Myocyte (in vitro differentiated cells): ENCODE measurements at regions not wholly inside any gene's neighbourhood (a gene's known extent, or its start where the extent isn't known, plus 50 kb on each side); places are given as distances from the start of the nearest gene placed in this dataset.
A peak's percentile ranks its signal among the peaks of the same experiment; 100 is the strongest.
"Not testable (repeated sequence)": the region's sequence is repeated elsewhere in the genome, so short reads cannot be mapped to it uniquely, and the experiment has no call there.

ENCODE experiments used
- DNase-seq: peaks from one replicate; pipeline ENCODE4 v3.0.0-alpha.2; 2012; ENCODE audit warnings: low read depth

DNA sequence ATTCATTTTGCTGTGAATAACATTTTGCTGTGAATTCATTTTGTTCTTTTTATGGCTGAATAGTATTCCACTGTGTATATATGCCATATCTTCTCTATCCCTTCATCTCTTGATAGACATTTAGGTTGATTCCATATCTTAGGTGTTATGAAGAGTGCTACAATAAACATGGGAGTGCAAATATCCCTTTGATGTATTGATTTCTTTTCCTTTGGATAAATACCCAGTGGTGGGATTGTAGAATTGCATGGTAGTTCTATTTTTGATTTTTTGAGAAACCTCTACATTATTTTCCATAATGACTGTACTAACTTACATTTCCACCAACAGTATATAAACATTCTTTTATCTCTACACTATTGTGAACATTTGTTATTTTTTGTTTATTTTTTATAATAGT is 555.9 kb downstream of the PDHA2 start:
- DNase-seq: no peak

- no peak for DNase-seq
Observed at GRCh38 chr4:96406742-96407141, 566.8 kb downstream of the PDHA2 start.

DNA sequence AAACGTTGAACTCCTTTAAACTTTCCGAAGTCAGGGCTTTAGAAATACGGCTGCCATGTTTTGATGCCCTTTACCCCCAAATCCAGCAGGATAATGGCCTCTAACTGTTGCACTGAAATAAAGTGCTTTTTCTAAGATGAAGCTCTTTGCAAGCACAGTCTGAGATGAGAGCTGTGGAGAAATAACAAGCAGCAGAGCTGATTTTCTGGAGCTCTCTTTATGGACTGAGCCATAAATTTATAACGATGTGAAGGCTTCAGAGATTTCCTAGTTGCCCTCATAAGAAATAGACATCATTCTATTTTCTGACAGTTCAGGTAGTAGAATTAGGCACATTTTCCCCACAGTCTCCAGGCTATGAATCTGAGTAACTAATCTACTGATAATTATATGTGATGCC is 567.3 kb downstream of the PDHA2 start:
- no peak for DNase-seq

- peak; percentile 10 for DNase-seq
Observed at GRCh38 chr4:96407738-96408463, 568.0 kb downstream of the PDHA2 start.

GRCh38 chr4:96414853-96415252 is 575.0 kb downstream of the PDHA2 start:
- DNase-seq: not testable (repeated sequence)

DNA sequence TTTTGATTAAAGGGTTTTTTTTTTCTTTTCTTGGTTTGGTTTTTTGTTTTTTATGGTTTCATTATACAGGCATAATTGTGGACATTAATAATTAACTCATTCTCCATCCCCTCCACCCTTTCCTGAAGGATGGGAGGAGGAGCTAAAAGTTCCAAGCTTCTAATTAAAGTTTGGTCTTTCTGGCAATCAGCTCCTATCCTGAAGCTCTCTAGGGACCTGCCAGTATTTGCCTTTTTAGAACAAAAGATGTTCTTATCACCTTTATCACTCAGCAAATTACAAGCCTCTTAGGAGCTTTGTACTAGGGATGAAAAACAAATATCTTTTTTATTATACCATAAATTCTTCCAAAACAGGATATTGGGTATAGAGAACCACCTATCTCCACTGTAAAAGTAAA is 589.8 kb downstream of the PDHA2 start:
- no peak for DNase-seq

GRCh38 chr4:96431094-96431493 is 591.2 kb downstream of the PDHA2 start:
- no peak for DNase-seq

DNA sequence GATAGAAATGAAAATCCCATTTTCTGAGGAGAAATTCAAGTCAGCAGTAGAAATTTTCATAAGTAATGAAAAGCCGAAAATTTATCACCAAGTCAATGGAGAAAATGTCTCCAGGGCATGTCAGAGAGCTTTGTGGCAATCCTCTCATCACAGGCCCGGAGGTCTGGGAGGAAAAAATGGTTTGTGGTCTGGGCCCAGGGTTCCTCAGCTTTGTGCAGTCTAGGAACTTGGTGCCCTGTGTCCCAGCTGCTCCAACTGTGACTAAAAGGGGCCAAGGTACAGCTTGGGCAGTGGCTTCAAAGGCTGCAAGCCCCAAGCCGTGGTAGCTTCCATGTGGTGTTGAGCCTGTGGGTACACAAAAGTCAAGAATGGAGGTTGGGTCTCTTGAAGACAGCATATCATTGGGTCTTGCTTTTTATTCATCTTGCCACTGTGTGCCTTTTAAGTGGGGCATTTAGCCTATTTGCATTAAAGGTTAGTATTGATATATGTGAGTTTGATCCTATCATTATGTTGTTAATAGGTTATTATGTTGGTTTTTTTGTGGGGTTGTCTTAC is 608.5 kb downstream of the PDHA2 start:
- DNase-seq: no peak

GRCh38 chr4:96455045-96455720 is 615.3 kb downstream of the PDHA2 start:
- DNase-seq: no peak

DNA sequence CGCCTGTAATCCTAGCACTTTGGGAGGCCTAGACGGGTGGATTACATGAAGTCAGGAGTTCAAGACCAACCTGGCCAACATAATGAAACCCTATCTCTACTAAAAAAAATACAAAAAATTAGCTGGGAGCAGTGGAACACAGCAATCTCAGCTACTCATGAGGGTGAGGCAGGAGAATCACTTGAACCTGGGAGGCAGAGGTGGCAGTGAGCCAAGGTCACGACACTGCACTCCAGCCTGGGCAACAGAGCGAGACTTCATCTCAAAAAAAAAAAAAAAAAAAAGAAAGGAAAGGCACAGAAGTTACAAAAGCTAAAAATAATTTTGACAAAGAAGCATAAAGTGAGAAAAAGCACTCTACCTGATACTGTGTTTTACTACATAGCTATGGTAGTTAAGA is 618.1 kb downstream of the PDHA2 start:
- not testable (repeated sequence) for DNase-seq

DNA sequence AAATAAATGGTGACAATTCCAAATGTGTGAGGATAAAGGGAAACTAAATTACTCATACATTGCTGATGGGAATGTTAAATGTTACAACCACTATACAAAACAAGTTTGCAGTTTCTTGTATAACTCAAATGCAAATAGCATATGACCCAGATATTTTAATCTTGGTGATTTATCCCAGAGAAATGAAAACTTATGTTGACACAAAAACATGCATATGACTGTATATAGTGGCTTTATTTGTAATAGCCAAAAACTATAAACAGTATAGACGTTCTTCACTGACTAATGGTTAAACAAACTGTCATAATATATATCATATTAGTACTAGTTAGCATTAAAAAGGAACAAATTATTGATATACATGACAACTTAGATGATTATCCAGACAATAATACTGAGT is 619.2 kb downstream of the PDHA2 start:
- DNase-seq: no peak

GRCh38 chr4:96465834-96466233 is 625.9 kb downstream of the PDHA2 start:
- no peak for DNase-seq

GRCh38 chr4:96471956-96472867 is 632.3 kb downstream of the PDHA2 start:
- DNase-seq: peak; percentile 63

DNA sequence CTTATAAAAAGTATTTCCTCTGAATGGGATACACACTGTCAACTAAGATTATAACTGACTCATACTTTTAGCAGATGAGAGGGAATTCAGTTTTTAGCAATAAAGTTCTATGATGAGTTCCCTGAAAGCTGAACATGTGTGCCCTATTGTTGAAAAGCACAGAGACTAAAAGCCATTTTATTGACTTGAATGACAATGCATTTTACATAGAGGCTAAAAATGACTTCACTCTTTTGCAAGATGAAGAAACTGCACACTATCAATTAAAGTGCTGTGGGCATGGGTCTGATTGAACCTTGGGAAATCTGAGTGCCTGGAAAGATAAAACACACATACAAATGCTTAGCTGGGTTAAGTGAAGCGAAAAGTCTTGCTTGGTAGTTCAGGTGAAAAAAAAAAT is 633.4 kb downstream of the PDHA2 start:
- no peak for DNase-seq

DNA sequence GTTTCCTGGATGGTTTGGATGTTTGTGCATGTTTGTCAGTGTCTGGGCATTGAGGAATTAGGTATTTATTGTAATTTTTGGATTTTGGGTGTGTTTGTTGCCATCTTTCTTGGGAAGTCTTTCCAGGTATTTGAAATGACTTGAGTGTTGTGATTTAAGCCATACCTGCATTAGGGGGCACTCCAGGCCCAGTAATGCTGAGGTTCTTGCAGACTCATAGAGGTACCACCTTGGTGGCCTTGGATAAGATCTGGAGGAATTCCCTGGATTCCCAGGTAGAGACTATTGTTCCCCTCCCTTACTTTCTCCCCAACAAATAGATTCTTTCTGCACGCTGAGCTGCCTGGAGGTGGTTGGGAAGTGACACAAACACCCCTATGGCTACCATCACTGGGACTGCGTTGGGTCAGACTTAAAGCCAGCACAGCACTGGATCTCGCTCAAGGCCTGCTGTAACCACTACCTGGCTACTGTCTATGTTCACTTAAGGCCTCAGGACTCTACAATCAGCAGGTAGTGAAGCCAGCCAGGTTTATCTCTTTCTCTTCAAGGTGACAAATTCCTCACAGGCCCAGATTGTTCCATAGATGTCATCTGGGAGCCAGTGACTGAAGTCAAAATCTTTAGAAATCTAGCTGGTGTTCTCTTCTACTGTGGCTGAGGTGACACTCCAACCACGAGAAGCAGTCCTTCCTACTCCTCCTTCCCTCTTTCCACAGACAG is 643.6 kb downstream of the PDHA2 start:
- DNase-seq: no peak

DNA sequence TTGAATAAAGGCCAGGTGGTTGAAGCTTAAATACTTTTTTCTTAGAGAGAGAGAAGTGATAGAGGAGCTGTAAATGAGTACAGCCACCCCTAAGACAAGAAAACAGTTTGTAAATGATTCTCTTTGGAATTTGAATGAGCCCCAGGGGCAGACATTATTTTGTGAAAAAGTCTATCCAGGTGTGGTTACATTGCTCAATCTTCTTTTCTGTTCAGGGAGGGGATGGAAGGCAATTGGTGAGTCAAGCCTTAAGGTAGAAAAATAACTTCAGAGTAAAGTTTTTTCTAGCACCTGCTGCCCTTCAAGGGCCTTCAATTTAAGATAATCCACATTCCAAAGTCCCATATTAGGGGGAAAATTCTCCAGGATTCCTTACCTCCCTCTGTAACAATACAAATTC is 646.7 kb downstream of the PDHA2 start:
- no peak for DNase-seq

- DNase-seq: no peak
Observed at GRCh38 chr4:96497621-96498020, 657.7 kb downstream of the PDHA2 start.

DNA sequence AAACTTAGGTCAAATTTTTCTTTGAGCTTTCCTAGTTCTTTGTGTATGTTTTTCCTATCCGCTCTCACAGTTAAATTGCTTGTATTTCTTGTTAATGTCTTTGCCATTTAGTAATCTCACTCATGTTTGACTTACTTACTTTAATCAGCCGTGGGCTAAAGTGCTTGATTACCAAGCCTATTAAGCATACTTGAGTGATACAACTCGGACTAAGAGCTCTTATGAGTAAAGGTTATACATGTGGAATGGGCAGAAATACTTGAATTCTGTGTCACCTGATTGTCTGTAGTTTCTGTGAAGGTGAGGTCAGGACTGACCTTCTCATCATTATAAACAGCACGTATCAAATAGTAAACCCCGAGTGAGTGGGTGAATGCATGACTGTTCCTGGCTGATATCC is 664.5 kb downstream of the PDHA2 start:
- DNase-seq: no peak

DNA sequence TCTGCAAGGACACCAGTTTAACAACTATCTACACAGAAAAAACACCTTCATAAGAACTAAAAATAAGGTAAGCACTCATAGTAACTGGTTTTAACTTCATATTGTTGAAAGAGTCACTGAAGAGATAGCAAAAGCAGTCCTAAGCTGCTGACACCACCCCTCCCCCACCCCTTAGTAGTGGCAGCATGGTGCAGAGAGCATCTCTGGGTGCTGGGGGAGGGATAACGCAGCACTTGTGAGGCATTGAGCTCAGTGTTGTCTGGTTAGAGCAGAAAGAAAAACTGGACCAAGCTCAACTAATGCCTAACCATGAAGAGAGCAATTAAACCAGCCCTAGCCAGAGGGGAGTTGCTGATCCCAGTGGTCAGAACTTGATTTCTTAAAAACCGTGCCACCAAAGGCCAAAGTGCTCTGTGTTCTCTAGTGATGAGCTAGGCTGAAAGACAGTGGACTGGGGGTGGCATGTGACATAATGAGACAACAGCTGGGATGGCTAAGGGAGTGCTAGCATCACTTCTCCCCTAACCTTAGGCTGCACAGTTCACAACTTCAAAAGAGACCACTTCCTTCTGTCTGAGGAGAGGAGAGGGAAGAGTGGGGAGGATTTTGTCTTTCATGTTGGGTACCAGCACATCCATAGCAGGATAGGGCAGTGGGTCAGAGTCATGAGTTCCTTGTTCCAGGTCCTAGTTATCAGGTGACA is 669.3 kb downstream of the PDHA2 start:
- DNase-seq: no peak

DNA sequence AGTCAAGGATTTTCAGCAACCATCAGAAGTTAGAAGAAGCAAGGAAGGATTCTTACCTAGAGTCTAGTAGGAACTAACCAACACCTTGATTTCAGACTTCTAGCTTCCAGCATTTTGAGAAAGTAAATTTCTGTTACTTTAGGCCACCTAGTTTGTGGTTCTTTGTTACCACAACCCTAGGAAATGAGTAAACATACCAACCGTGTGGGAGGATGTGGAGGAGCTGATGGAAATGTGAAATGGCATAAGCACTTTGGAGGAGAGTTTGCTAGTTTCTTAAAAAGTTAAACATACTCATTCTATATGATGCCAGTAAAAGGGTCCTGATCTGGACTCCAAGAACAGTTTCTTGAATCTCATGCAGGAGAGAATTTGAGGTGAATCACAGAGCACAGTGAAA is 679.4 kb downstream of the PDHA2 start:
- no peak for DNase-seq
